Stimulated activated CD8-positive, alpha-beta memory T cell treated with anti-CD3 and anti-CD28 coated beads, Interleukin-4, amount 100 ng/mL, for 24 hours (primary cell): ENCODE measurements at regions not wholly inside any gene's neighbourhood (a gene's known extent, or its start where the extent isn't known, plus 50 kb on each side); places are given as distances from the start of the nearest gene placed in this dataset.
"Not testable (repeated sequence)": the region's sequence is repeated elsewhere in the genome, so short reads cannot be mapped to it uniquely, and the experiment has no call there.

Experiments used
- DNase-seq: peaks from one replicate; pipeline ENCODE4 v3.0.0-alpha.2; 2020; ENCODE audit warnings: low read depth

DNA sequence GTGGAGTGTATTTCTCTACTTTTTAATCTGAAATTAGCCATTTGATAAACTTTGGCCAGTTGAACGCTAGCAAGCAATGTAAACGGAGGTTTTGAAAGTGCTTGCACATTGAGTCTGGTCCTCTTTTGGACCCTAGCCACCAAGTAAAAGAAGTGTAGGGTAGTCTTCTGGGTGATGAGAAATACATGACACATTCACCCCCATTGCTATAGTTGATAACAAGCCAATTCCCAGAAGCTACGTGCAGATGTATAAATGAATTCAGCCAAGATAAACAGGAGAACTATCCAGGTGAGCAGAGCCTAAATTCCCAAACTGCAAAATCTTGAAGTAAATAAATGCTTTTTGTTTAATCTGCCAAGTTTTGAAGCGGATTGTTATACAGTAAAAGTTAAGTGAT is 965.4 kb upstream of the GRIA3 start:
- no peak for DNase-seq

DNA sequence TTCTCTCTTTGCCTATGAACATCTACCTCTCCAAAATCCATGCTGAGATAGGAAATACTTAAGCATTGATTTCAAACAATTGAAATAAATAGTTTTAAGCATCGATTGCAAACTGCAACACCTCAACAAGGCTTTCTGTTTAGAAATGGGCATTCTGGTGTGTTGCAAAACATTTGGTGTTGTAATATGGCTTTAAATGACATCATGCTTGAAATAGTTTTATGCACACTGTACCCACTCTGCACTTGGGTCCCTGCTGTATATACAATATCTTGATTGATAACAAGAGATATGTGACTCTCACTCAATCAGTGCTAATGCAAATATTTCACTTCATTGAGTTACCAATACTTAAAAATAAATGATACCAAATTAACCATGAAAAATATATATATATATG is 964.9 kb upstream of the GRIA3 start:
- DNase-seq = no peak

DNA sequence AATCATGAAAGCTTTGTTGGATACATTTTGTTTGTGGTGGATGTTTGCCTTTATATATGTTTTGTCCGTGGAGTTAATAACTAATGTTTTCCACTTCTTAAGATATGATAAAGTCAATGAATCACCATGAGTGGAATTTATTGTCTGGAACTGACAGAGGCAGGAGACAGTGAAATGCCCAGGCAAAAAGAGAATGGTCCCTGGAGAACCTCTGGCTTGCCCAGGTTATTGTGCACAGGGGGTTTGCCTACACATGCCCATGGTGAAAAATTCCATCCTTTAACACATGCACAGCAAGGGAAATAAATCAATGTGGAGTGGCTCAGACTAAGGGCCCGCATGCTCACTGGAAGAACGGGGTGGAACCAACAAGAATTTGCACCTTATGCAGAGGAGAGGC is 964.3 kb upstream of the GRIA3 start:
- no peak for DNase-seq

DNA sequence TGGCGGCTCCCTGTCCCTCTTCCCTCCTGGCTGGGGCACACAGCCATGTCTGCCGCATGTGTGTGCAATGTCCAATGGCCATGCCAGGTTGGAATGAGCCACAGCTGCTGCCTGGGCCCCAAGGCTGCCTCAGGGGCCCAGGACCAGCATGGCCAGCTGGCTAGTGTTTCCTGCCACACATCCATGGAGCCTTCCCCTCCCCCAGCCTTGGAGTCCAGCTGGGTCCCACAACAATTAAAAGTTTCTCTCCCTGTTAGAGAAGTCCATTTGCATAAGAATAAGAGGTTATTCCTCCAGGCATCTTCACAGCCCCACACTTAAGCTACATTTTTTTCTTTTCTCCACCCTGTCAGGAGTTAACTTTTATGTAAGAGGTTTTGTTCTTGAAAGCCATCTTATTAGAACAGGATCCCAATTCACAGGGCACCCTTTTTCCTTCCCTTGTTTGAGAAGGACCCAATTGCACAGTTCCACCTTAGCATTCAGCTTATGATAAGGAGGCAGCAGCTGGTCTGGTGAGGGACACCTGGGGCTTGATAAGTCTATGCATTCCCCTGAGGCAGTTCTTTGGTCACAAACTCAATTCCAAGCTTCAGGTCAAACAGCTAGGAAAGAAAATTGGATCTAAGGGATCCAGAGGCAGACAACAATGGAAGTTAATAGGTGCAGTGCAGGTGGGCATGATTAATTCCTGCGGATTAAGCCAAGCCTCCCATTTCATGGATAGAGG is 963.3 kb upstream of the GRIA3 start:
- DNase-seq = no peak

- DNase-seq = not testable (repeated sequence)
Measured at GRCh38 chrX:122221810-122222209, 962.3 kb upstream of the GRIA3 start.

DNA sequence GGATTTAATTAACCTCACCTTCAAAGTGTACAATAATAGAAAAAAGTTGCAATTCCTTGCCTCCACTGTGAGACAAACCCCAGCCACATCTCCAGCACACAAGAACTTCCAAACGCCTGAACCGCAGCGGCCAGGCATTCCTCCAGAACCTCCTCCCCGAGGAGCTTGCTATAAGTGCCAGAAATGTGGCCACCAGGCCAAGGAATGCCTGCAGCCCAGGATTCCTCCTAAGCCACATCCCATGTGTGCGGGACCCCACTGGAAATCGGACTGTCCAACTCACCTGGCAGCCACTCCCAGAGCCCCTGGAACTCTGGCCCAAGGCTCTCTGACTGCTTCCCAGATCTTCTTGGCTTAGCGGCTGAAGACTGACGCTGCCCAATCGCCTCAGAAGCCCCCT is 959.9 kb upstream of the GRIA3 start:
- not testable (repeated sequence) for DNase-seq

GRCh38 chrX:122238801-122239200 is 945.3 kb upstream of the GRIA3 start:
- DNase-seq = no peak

DNA sequence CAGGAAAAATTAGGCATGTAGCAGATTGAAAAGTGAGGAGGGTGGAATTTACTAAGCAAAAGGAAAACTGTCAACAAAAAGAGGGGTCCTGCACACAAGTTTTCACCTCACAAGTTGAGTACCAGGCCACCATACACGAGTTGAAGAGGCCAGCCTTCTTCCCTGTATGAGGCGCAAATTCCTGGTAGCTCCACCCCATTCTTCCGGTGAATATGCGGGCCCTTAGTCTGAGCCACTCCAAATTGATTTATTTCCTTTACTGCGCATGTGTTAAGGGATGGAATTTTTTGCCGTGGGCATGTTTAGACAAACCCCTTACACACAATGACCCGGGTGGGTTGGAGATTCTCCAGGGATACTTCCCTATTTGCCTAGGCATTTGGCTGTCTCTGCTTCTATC is 942.1 kb upstream of the GRIA3 start:
- DNase-seq = no peak

DNA sequence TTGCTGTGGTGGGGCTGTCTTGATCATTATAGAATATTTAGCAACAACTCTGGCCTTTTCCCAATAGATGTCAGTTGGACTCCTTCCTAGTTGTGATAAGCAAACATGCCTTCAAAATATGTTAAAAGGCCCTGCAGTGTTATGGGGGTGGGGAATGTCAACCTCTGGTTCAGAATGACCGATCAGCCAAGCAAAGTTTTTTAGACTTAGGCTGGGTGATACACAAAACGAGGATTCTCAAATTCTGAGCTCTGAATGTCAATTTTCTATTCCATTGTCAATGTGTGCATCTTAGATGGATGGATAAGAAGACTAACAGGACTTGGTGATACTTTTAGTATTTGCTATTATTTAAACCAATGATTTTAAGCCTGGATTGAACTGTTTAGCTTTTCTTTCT is 940.0 kb upstream of the GRIA3 start:
- DNase-seq = no peak

GRCh38 chrX:122245175-122245574 is 938.9 kb upstream of the GRIA3 start:
- no peak for DNase-seq

DNA sequence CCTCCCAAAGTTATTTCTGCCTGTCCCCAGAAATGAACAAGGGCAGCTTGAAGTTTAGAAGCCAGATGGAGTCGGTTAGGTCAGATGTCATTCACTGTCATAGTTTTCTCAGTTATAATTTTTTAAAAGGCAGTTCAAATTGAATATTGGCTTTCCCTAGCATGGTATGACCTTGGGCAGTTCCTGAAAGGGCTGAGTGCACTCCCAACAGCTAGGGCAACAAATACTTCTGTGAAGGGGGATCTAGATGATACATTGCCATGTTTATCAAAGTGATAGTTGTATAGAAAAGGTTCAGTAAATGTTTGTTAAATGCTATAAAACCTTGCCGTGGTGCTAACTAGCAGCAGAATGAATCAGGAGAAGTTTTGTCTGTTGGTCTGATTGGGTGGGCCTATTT is 938.1 kb upstream of the GRIA3 start:
- DNase-seq = no peak

- DNase-seq = no peak
Measured at GRCh38 chrX:122246937-122247336, 937.1 kb upstream of the GRIA3 start.

DNA sequence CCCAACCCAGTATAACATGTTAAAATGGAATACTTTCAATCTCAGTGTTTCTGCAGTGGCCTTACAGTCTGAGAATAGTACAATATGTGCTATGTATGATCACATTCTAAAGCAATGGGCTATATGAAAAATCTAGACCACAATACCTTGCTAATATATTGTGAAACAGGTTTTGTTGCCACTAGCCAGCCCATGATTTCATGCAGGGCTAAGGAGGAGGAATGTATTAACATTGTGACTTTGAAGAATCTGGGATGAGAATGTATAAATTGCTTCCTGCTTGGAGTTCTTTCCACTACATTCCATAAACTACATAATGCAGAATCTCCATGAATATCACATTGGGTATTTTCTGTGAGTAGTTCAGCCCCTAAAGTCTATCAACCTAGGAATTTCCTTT is 935.4 kb upstream of the GRIA3 start:
- DNase-seq = no peak

DNA sequence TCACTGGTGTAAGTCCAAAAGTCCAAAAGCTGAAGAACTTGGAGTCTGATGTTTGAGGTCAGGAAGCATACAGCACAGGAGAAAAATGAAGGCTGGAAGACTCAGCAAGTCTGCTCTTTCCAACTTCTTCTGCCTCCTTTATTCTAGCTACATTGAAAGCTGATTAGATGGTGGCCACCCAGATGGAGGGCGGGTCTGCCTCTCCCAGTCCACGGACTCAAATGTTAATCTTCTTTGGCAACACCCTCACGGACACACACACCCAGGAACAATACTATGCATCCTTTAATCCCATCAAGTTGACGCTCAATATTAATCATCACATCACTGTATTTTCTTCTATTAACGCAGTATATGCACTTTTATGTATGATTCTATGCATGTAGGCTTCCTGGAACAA is 931.6 kb upstream of the GRIA3 start:
- DNase-seq = no peak

DNA sequence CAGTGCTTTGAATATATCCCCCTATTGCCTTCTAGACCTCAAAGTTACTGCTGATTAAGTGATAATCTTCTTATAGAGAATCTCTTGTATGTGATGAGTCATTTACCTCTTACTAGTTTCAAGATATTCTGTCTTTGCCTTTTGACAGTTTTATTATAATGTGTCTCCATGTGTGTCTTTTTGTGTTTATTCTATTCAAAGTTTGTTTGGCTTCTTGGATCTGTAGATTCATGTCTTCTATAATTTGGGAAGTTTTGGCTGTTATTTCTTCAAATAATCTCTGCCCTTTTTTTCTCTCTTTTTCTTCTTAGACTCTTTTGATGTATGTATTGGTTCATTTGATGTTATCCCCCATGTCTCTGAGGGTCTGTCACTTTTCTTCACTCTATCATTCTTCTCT is 915.7 kb upstream of the GRIA3 start:
- DNase-seq = no peak

GRCh38 chrX:122269243-122269781 is 914.8 kb upstream of the GRIA3 start:
- DNase-seq = no peak

DNA sequence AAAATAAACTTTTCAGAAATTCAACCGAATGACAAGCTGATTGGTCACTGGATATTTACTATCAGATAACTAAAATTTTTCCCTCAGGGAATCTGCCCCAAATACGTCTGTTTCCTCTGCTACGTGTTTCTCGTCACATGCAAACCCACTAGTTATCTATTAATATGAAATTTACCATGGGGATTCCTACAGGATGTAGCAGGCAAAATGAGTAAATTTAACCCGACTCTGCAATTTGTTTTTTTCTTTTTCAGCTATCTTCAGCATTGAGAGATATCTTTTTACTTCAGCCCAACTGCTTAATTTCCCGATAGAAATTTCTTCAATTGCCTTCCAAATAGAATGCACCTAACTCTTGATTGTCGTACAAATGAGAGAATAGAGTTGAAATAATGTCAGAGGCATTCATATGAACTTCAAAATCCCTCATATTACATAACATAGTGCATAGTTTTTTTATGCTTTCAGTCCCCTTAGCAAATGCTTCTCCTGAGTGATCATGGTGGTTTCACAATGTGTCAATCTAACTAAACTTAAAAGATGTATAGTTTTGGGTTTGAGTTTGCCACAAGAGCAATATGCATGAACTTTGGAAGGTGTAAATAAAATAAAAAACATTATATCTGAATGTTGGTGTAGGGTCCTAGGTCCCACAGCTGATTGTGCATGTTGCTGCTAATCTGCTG is 913.1 kb upstream of the GRIA3 start:
- DNase-seq = no peak

DNA sequence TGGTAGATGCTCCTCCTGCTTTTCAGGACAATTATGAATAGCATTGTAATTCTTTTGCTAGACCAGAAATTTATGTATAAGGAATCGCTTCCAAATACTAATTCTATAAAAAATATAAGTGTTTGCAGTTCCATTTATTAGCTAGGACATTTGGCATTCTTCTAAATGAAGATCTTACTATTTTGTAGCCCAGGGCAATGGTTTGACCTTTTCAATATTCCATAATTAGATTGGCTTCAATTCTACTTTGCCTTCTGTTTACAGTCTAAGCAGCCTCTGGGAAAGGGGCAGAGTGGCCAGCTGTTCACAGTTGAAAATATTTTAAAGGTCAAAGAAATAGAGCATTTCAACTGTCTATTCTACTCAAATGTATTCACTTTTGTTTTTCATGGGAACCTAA is 912.1 kb upstream of the GRIA3 start:
- DNase-seq = no peak

- no peak for DNase-seq
Measured at GRCh38 chrX:122279746-122280145, 904.3 kb upstream of the GRIA3 start.

DNA sequence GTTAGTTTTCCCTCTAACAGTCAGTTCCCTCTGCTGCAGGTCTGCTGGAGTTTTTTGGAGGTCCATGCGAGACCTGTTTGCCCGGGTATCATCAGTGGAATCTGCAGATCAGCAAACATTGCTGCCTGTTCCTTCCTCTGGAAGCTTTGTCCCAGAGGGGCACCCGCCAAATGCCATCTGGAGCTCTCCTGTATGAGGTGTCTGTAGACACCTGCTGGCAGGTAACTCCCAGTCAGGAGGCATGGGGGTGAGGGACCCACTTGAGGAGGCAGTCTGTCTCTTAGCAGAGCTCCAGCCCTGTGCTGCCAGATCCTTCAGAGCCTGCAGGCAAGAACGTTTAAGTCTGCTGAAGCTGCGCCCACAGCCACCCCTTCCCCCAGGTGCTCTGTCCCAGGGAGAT is 884.3 kb upstream of the GRIA3 start:
- DNase-seq = not testable (repeated sequence)

GRCh38 chrX:122301491-122301890 is 882.6 kb upstream of the GRIA3 start:
- no peak for DNase-seq

DNA sequence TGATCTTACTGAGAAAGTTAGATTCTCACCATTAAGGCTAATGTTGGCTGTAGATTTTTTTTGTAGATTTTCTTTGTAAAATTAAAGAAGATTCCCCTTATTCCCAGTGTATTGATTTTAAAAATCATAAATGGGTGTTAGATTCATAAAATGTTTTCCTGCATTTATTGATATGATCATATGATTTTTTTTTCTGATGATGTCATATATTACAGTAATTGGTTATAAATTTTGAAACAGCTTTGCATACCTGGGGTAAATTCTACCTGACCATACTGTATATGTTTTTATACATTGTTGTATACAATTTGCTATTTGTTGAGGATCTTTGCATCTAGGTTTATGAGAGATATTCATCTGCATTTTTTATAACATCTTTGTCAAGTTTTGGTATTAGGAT is 880.3 kb upstream of the GRIA3 start:
- no peak for DNase-seq

DNA sequence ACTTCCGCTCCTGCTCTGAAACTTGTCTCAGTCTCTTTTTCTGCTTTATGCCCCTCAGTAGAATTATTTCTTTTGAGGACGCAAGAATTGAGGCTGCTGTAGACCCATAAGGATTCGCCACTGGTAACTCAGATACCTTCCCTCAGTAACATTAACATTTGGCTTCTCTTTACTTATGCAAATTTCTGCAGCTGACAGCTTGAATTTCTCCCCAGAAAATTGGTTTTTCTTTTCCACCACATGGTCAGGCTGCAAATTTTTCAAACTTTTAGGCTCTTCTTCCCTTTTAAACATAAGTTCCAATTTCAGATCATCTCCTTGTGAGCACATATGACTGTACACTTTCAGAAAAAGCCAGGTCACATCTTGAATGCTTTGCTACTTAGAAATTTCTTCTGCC is 839.3 kb upstream of the GRIA3 start:
- DNase-seq = no peak
